GM23338 (cell line): ENCODE measurements at regions not wholly inside any gene's neighbourhood (a gene's known extent, or its start where the extent isn't known, plus 50 kb on each side); places are given as distances from the start of the nearest gene placed in this dataset.

Source experiments
- CTCF ChIP-seq, 2 experiments: fragments of 200-600 bp in 1 of 2; sonication (generic) in 1 of 2; conservative IDR thresholded peaks; 2 replicates each; pipeline versions ENCODE4 v1.5.1 to v1.6.1; 2016 to 2017; ENCODE audit warnings: antibody characterized with exemption in 2 of 2, low read depth in 2 of 2, mild to moderate bottlenecking in 2 of 2, moderate library complexity in 1 of 2
- JUNB ChIP-seq: IDR thresholded peaks from one replicate; pipeline ENCODE4 v1.6.1; 2016; ENCODE audit warnings: antibody characterized with exemption; ENCODE audit not compliant: unreplicated experiment
- POLR2AphosphoS5 ChIP-seq: IDR thresholded peaks from 2 replicates; pipeline ENCODE4 v1.6.1; 2016; ENCODE audit warnings: antibody characterized with exemption, low read depth
- REST ChIP-seq: IDR thresholded peaks from one replicate; pipeline ENCODE4 v1.6.1; 2018; ENCODE audit warnings: antibody characterized with exemption; ENCODE audit not compliant: unreplicated experiment

GRCh38 chr9:135336722-135337527 lies 142.7 kb upstream of the PPP1R26 start:
- TF ChIP-seq CTCF (conservative IDR thresholded peaks at IDR 0.05; ENCODE audit: low read depth in 2 of 2) = no peak
- TF ChIP-seq POLR2AphosphoS5 = no peak
- TF ChIP-seq JUNB = no peak
- no peak for TF ChIP-seq REST
